ENCODE measurements at regions not wholly inside any gene's neighbourhood (a gene's known extent, or its start where the extent isn't known, plus 50 kb on each side); places are given as distances from the start of the nearest gene placed in this dataset.
"Not testable (repeated sequence)": the region's sequence is repeated elsewhere in the genome, so short reads cannot be mapped to it uniquely, and the experiment has no call there.

DNA sequence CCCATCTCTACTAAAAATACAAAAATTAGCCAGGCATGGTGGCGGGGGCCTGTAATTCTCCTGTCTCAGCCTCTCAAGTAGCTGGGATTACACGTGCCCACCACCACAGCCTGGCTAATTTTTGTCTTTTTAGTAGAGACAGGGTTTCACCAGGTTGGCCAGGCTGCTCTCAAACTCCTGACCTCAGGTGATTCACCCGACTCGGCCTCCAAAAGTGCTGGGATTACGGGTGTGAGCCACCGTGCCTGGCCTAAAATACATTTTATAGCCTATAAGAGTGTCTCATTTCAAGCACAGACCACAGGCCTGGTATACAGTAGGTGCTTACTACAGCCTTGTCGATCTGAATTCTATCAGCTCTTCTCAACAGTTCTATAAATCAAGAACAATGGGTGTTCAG, 139.5 kb upstream of the USP29 start:
- not testable (repeated sequence) for FAIRE-seq

DNA sequence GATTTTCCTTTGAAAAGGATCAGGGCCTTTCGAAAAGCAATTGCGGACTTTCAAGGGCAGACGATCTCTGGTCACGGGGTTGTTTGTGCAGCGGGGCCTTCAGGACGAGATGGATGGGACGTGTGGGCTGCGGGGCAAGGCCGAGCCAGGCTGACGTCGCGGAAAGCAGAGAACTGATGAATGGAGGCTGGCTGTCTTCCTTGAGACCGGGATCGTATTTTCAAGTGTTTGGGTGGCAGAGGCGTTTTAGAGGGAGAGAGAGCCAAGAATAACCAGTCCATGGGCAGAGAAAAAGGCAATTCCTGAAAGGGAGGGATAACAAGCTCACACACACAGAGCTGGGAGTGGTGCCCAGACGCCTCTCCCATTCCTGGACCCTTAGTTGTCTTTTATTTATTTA, 138.9 kb upstream of the USP29 start:
- no peak for FAIRE-seq

DNA sequence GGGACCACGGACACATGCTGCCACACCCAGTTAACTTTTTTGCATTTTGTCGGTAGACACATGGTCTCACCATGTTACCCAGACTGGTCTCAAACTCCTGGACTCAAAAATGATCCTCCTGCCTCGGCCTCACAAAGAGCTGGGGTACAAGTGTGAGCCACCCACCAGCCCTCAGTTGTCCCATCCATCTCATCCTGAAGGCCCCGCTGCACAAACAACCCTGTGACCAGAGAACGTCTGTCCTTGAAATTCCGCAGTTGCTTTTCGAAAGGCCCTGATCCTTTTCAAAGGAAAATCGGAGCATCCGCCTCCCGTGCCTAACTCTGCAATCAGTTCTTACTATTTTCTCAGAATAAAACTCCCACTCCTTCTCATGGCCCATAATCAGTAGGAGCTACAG, 138.3 kb upstream of the USP29 start:
- FAIRE-seq, result not testable (repeated sequence)

DNA sequence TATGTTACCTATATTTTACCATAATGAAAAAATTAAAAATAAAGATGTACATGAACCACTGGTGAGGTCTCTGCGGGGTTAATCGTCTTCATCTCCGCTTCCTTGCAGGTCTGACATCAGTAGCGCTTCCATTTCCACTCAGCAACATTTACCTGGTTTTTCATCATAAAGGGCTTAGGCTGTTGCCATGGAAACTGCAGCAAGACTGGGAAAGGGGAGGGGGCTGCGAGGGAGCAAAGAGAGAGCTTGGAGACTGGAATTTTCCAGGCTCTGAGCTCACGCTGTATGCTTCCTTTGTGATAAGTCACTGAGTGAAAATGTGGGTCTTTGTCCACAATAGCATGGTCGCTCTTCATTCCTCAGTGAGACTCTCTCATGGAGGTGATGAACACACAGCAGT, 136.6 kb upstream of the USP29 start:
- FAIRE-seq, result no peak

GRCh38 chr19:56983804-56984203, 136.0 kb upstream of the USP29 start:
- no peak for FAIRE-seq

DNA sequence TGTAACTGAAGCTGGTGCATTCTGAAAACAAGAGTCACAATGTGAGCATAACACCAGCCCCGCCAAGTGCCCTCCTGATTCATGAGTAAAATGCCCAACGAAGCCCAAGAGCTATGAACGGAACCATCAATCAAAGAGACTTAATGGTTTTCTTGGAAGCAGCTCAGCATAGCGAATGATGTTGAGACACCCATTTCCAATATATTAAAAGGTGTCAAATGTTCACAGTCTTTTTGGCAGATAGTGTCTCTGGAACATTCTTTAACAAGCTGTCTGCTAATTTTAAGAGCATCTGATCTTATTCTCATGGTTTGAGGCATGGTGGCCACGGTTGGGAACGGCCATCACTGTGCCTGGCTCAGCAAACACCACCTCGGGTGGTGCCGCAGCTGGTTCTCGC, 133.4 kb upstream of the USP29 start:
- FAIRE-seq, result no peak

- FAIRE-seq, result no peak
Measured at GRCh38 chr19:56987184-56987583, 132.6 kb upstream of the USP29 start.

- FAIRE-seq, result no peak
Measured at GRCh38 chr19:56988299-56988698, 131.5 kb upstream of the USP29 start.

DNA sequence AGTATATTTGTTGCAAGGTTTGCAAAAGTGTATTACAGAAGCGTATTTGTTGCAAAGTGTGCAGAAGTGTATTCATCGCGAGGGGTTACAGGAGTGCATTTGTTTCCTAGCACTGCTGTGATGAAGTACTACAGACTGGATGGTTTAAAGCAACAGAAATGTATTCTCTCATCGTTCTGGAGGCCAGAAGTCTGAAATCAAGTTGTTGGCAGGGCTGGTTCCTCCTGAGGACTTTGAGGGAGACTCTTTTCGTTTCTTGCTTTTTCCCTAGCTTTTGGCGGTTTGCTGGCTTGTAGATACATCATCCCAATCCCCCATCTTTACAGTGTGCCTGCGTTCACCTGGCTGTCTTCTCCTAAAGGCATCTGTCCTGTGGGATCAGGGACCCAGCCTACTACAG, 127.9 kb upstream of the USP29 start:
- no peak for FAIRE-seq

- FAIRE-seq, result no peak
Measured at GRCh38 chr19:56993851-56994250, 125.9 kb upstream of the USP29 start.

DNA sequence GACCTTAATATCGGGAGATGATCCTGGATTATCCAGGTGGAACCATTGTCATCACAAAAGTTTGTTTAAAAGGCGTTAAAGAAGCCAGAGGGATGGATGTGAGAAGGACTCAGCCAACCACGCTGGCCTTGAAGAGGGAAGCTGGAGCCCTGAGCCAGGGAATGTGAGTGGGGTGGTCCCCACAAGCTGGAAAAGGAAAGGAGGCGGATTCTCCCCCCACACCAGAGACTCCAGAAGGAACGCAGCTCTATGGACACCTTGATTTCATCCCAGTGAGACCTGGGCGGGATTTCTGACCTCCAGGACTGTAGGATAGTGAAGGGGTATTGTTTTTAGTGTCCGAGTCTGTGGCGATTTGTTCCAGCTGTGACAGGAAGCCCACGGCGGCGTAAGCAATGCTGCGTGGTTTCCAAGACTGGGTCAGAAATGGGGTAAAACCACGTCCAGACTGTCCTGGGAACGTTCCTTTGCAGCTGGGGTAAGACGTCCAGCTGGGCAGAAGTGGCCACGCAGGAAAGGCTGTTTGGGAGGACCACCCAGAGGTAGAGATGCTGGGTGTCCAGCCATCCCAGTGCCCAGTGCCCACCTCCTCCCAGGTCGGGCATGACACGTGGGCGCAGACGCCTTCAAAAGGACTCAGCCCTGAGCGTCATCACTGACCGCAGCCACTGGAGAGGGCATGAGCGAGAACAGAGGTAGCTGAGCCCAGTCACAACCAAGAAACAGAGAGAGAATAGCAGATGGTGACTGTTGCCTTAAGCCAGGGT, 125.4 kb upstream of the USP29 start:
- no peak for FAIRE-seq

DNA sequence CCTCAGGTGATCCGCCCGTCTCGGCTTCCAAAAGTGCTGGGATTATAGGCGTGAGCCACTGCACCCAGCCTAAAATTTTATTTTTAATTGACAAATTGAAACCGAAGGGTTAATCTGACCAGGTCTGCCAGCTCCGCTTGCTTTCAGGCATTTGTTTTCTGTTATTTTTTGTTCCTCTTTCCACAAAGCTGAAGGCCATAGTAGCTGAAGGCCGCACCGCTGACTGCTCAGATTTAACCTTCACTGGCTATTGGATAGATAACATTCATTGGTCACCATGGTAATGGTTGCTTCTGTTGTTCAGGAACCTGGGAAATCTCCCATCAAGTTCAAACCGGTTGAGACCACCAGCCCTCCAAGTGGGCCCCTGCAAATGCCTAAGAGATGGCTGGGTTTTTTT, 124.5 kb upstream of the USP29 start:
- no peak for FAIRE-seq

DNA sequence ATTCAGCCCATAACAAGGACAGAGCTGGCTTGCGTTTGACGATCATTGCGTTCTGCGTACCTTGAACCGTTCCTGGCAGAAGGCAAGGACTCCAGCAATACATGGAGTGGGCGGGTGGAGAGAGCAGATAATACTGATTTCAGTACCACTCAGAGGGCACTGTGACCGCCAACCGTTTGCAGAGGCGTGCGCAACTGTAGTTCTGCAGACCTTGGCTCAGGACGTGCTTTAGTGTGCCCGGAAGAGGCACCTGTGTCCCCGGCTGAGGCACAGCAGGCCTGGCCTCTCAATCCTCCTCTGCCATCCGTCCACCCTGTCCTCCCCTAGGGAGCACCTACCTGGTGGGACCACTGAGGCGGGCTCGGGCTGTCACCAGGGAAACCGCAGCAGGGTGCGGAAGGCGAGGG, 117.6 kb upstream of the USP29 start:
- no peak for FAIRE-seq

DNA sequence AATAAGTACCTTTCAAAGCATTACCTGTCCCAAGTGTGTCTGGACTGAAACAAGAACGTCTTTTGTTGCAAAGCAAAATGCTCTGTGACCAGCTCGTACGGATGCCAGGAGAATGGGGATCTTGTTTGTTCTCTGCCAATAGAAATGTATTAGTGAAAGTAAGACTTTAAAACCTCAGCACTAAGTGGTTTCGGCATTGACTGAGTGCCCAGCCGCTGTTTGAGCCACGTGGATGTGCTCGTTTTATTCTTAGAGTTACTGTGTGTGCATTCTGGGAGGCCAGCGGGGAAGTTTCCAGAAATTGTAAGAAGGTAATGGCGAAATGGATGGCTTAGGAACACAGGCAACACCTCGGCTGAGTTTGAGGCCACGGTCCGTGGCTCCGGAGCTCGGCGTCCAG, 117.1 kb upstream of the USP29 start:
- FAIRE-seq, result no peak

- no peak for FAIRE-seq
Measured at GRCh38 chr19:57004418-57004817, 115.4 kb upstream of the USP29 start.

GRCh38 chr19:57008432-57008831, 111.4 kb upstream of the USP29 start:
- no peak for FAIRE-seq

DNA sequence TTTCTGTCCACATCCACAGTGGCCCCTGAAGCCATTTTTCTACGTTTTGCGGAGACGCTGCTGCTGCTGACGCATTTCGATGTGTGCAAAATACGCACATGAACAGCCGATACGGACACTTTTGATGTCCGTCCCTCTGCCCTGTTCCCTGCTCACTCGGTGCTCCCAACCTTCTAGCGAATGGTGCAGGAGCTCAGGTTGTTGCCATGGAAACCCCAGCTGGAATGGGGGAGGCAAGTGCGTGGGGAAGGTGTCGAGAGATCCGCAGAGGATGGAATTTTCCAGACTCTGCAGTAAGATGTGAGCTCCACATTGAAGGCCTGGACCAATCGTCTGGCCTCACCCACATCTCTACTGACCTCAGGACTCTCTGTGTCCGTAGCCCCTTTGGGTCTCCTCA, 109.2 kb upstream of the USP29 start:
- no peak for FAIRE-seq

DNA sequence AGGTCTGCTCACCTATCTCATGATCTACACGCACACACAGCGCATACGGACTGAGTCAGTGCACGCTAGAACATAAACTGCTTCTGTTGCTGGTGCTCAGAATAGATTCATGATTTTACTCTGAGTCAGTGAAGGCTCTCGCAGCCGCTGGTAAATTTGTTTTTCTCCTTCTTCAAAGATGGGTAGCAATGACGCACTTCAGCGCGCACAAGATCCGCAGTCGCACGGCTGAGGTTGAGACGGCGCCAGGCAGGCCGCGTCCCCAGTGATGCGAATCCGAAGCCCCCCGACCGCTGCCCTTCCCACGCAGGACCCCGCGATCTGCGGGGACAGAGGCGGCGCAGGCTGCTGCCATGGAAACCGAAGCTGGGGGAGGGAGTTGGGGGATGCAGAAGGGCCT, 103.7 kb upstream of the USP29 start:
- FAIRE-seq, result no peak

DNA sequence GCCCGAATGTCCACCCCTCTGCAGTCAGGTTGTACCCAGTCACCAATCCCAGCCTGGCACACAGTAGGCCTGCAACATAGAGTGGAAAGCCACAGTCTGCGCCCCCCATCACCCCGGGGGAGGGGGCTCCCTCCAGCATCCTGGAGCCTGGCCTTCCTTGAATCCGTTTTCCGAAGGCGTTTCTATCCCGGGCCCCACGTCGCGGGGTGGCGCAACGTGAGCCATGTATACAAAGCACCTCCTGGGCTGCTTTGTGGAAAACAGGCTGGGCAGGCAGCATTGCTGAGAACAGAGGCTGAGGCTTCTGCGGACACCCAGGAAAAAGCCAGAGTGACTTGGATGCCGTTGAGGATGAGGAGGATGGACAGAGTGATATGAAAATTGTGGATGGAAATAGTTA, 103.3 kb upstream of the USP29 start:
- FAIRE-seq, result no peak

DNA sequence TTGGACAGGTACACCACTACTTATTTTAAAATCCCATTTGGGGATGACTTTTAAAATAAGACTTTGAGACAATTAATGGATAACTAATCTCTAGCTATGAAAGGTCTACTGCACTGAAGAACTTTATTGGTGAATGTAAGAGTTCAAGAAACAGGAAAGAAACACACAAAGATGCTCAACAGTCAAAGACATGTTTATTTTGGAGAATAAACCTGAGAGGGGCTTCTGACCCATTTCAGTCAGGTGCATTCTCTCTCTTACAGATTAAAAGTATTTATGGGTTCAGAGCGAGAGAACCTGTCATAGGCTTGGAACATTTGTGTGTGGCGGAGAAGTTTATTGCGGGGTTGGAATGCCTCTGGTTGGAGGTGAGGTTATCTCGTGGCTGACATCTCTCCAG, 94.3 kb upstream of the USP29 start:
- no peak for FAIRE-seq

GRCh38 chr19:57026476-57026875, 93.3 kb upstream of the USP29 start:
- FAIRE-seq, result no peak

- FAIRE-seq, result no peak
Measured at GRCh38 chr19:57027360-57027759, 92.4 kb upstream of the USP29 start.

DNA sequence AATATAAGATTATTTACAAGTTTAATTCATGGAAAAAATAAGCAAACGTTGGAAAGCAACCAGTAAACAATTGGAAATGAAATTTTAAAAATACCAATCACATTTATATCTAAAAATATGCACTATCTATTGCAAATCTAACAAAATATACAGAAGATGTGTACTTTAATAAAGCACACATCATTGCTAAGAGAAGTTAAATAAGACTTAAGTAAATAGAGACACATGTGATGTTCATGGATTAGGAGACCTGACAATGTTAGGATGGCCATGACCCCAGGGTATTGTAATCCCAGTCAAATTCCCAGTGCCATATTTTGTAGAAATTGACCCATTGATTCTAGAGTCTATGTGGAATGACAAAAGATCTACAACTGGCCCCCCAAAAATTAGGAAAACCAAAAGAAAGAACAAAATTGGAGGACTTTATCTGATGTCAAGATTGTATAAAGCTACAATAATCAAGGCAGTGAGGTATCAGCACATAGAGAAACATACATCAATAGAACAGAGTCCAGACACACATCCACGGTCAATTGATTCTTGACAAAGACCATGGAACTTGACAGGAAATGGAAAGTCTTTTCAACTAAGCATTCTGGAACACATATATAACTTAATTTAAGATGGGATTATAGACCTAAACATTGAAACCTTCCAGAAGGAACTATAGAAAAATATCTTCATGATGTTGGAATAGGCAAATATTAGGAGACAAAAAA, 90.8 kb upstream of the USP29 start:
- no peak for FAIRE-seq

GRCh38 chr19:57031106-57031505, 88.7 kb upstream of the USP29 start:
- no peak for FAIRE-seq

GRCh38 chr19:57033576-57033975, 86.2 kb upstream of the USP29 start:
- FAIRE-seq, result no peak
